BJ (cell line): ENCODE measurements at regions not wholly inside any gene's neighbourhood (a gene's known extent, or its start where the extent isn't known, plus 50 kb on each side); places are given as distances from the start of the nearest gene placed in this dataset.

Source experiments
- CTCF ChIA-PET: fragments of 350-600 bp; formaldehyde crosslinking; extraction: SDS; loops from one replicate; lab custom pipeline; 2021; ENCODE audit warnings: antibody characterized with exemption, inconsistent platforms; lab: Yijun Ruan, JAX
- POLR2A ChIA-PET: fragments of 300-600 bp; sonication (Branson Sonifier 250); formaldehyde crosslinking; extraction: SDS; loops from one replicate; lab custom pipeline; 2021; ENCODE audit warnings: antibody characterized with exemption; lab: Charles Lee
- DNase-seq: peaks from one replicate; pipeline ENCODE4 v3.0.0-alpha.2; 2011; ENCODE audit warnings: low read depth
- H3K27me3 ChIP-seq: 2 replicates; pipeline ENCODE4 v1.6.0; 2011; ENCODE audit warnings: low read length; ENCODE audit not compliant: control insufficient read depth, insufficient read depth
- H3K36me3 ChIP-seq: 2 replicates; pipeline ENCODE4 v1.5.1; 2011; ENCODE audit warnings: low read length; ENCODE audit not compliant: control insufficient read depth, insufficient read depth
- H3K4me3 ChIP-seq: 2 replicates; pipeline ENCODE4 v1.5.1; 2011; ENCODE audit warnings: low read depth, mild to moderate bottlenecking, control low read depth, low read length
- CTCF ChIP-seq: IDR thresholded peaks from 2 replicates; pipeline ENCODE4 v1.5.1; 2011; ENCODE audit warnings: low read depth, mild to moderate bottlenecking, control low read depth, inconsistent platforms, low read length, moderate library complexity; ENCODE audit not compliant: insufficient read depth

GRCh38 chr16:87219287-87219909, 97.8 kb downstream of the C16orf95 start:
- CTCF ChIA-PET = no interaction called here
- Histone ChIP-seq H3K4me3 (no peak overlapping the region), H3K36me3 (no peaks in the 10 kb centered on the region), H3K27me3 (no peaks in the 10 kb centered on the region; the same call in 1 of the 2 replicates)
- TF ChIP-seq CTCF = no peak
- POLR2A ChIA-PET = no interaction called here
- no peak for DNase-seq

GRCh38 chr16:87221633-87222032, 95.6 kb downstream of the C16orf95 start:
- H3K36me3 ChIP-seq = no peaks in the 10 kb centered on the region
- no peaks in the 10 kb centered on the region; the same call in 1 of the 2 replicates for H3K27me3 ChIP-seq
- POLR2A ChIA-PET = no interaction called here
- no peak for DNase-seq
- CTCF ChIA-PET = no interaction called here
- no peak for TF ChIP-seq CTCF
- no peak overlapping the region for H3K4me3 ChIP-seq

GRCh38 chr16:87222335-87222734, 94.9 kb downstream of the C16orf95 start:
- ChIA-PET POLR2A (no interaction called here), CTCF (no interaction called here)
- Histone ChIP-seq H3K27me3 (no peaks in the 10 kb centered on the region; the same call in 1 of the 2 replicates), H3K4me3 (no peak overlapping the region), H3K36me3 (no peaks in the 10 kb centered on the region)
- no peak for TF ChIP-seq CTCF
- no peak for DNase-seq

- TF ChIP-seq CTCF = no peak
- CTCF ChIA-PET = no interaction called here
- Histone ChIP-seq H3K4me3 (no peak overlapping the region), H3K27me3 (no peaks in the 10 kb centered on the region; the same call in 1 of the 2 replicates), H3K36me3 (no peaks in the 10 kb centered on the region)
- no peak for DNase-seq
- POLR2A ChIA-PET = no interaction called here
Measured at GRCh38 chr16:87223656-87224248, 93.4 kb downstream of the C16orf95 start.

- CTCF ChIA-PET = interaction anchor here (1.0 to 1.8 kb wide), 4 partner anchors 24 to 53 kb away, joined by 3 to 11 read pairs (median 4); no protein-coding TSS in a partner anchor
- POLR2A ChIA-PET = no interaction called here
- H3K4me3 ChIP-seq = no peak overlapping the region
- H3K27me3 ChIP-seq = no peaks in the 10 kb centered on the region; the same call in 1 of the 2 replicates
- TF ChIP-seq CTCF = no peak
- no peaks in the 10 kb centered on the region for H3K36me3 ChIP-seq
- no peak for DNase-seq
Measured at GRCh38 chr16:87226926-87227295, 90.3 kb downstream of the C16orf95 start.
